ENCODE measurements at regions not wholly inside any gene's neighbourhood (a gene's known extent, or its start where the extent isn't known, plus 50 kb on each side); places are given as distances from the start of the nearest gene placed in this dataset.

DNA sequence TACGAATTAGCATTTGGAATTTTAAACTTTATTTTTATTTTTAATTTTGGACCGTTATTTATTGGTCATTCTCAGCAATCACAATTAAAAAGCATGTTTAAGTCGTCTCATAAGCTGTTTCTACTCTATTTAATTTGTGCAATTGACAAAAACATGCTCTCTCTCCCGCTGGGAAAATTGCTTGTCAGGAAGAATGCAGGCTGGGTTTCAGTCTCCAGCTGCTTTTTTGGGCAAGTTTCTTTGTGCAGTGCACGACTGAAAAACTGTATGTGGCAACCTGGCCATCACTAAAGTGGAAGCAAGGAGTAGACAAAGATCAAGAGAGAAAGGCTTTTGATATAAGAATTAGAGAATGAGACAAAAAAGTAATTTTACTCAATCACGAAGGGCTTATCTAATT lies 941.5 kb upstream of the MDGA2 start:
- ChIA-PET CTCF (interaction anchor here (0.6 kb wide), 1 partner anchor 729 kb away, joined by 4 read pairs; no protein-coding TSS in a partner anchor), POLR2A (no interaction called here)
- H3K36me3 ChIP-seq (ENCODE audit: control insufficient read depth in 2 of 2, insufficient read depth in 1 of 2, low read length in 2 of 2) = no peaks in the 10 kb centered on the region
- H3K27ac ChIP-seq (ENCODE audit: extremely low read depth, low read depth, low read length) = no peak overlapping the region
- no peaks in the 10 kb centered on the region for H3K9me3 ChIP-seq (ENCODE audit: control insufficient read depth, insufficient read depth, low read depth, low read length)
- no peak overlapping the region for H3K4me3 ChIP-seq (ENCODE audit: low read depth, low read length)
- H3K4me1 ChIP-seq (ENCODE audit: control insufficient read depth, insufficient read depth, low read length) = no peaks in the 10 kb centered on the region
- no peak for TF ChIP-seq ZBTB11 (tag by site-specific recombination; conservative IDR thresholded peaks at IDR 0.05; ENCODE audit: low read depth)
- TF ChIP-seq ZNF155 (tag by site-specific recombination; IDR thresholded peaks at IDR 0.05) = no peak
- TF ChIP-seq BCL6B (tag by site-specific recombination; IDR thresholded peaks at IDR 0.05) = no peak
- TF ChIP-seq ZNF140 (tag by site-specific recombination; IDR thresholded peaks at IDR 0.05) = no peak
- TF ChIP-seq ZNF621 (tag by site-specific recombination; IDR thresholded peaks at IDR 0.05) = no peak
- no peak for TF ChIP-seq ZNF404 (tag by site-specific recombination; IDR thresholded peaks at IDR 0.05)
- TF ChIP-seq MYNN (tag by site-specific recombination; IDR thresholded peaks at IDR 0.05; ENCODE audit: borderline replicate concordance) = no peak
- TF ChIP-seq, protein P1, sequence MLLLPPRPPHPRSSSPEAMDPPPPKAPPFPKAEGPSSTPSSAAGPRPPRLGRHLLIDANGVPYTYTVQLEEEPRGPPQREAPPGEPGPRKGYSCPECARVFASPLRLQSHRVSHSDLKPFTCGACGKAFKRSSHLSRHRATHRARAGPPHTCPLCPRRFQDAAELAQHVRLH (tag by site-specific recombination; IDR thresholded peaks at IDR 0.05) = no peak
- no peak for TF ChIP-seq ZNF138 (tag by site-specific recombination; IDR thresholded peaks at IDR 0.05; ENCODE audit: borderline replicate concordance)
- no peak for TF ChIP-seq ZNF423 (tag by site-specific recombination; IDR thresholded peaks at IDR 0.05)
- TF ChIP-seq ZNF10 (tag by site-specific recombination; IDR thresholded peaks at IDR 0.05) = no peak
- TF ChIP-seq ZBTB17 (tag by site-specific recombination; IDR thresholded peaks at IDR 0.05) = no peak

- Histone ChIP-seq H3K36me3 (ENCODE audit: control insufficient read depth in 2 of 2, insufficient read depth in 1 of 2, low read length in 2 of 2) (no peaks in the 10 kb centered on the region), H3K4me3 (ENCODE audit: low read depth, low read length) (no peak overlapping the region), H3K4me1 (ENCODE audit: control insufficient read depth, insufficient read depth, low read length) (no peaks in the 10 kb centered on the region), H3K27ac (ENCODE audit: extremely low read depth, low read depth, low read length) (no peak overlapping the region), H3K9me3 (ENCODE audit: control insufficient read depth, insufficient read depth, low read depth, low read length) (no peaks in the 10 kb centered on the region)
- no peak for TF ChIP-seq ZNF311 (tag by site-specific recombination; IDR thresholded peaks at IDR 0.05; ENCODE audit: borderline replicate concordance)
- no peak for TF ChIP-seq ZNF423 (tag by site-specific recombination; IDR thresholded peaks at IDR 0.05)
- no peak for TF ChIP-seq ZFHX2 (tag by site-specific recombination; conservative IDR thresholded peaks at IDR 0.05)
- TF ChIP-seq TSHZ1 (tag by site-specific recombination; IDR thresholded peaks at IDR 0.05; ENCODE audit: borderline replicate concordance) = no peak
- no peak for TF ChIP-seq OSR2 (tag by site-specific recombination; IDR thresholded peaks at IDR 0.05)
- TF ChIP-seq ZNF561 (tag by site-specific recombination; IDR thresholded peaks at IDR 0.05; ENCODE audit: borderline replicate concordance) = no peak
- TF ChIP-seq ZNF843 (tag by site-specific recombination; IDR thresholded peaks at IDR 0.05) = no peak
- TF ChIP-seq ZNF514 (tag by site-specific recombination; IDR thresholded peaks at IDR 0.05) = no peak
- TF ChIP-seq ZNF37A (tag by site-specific recombination; IDR thresholded peaks at IDR 0.05) = no peak
- no peak for TF ChIP-seq GLI2 (tag by site-specific recombination; IDR thresholded peaks at IDR 0.05; ENCODE audit: borderline replicate concordance, low read depth)
- TF ChIP-seq ZNF707 (tag by site-specific recombination; IDR thresholded peaks at IDR 0.05) = no peak
- TF ChIP-seq ZNF777 (tag by site-specific recombination; IDR thresholded peaks at IDR 0.05; ENCODE audit: borderline replicate concordance) = no peak
- TF ChIP-seq ZFP69B (tag by site-specific recombination; IDR thresholded peaks at IDR 0.05) = no peak
- TF ChIP-seq PATZ1 (tag by site-specific recombination; IDR thresholded peaks at IDR 0.05) = no peak
- no peak for TF ChIP-seq KLF16 (tag by site-specific recombination; IDR thresholded peaks at IDR 0.05)
- no peak for TF ChIP-seq YY1 (tag by site-specific recombination; IDR thresholded peaks at IDR 0.05)
- CTCF ChIA-PET = no interaction called here
- POLR2A ChIA-PET = no interaction called here
These were observed 940.2 kb upstream of the MDGA2 start for GRCh38 chr14:48615618-48616017.
